ENCODE measurements at regions not wholly inside any gene's neighbourhood (a gene's known extent, or its start where the extent isn't known, plus 50 kb on each side); places are given as distances from the start of the nearest gene placed in this dataset.

DNA sequence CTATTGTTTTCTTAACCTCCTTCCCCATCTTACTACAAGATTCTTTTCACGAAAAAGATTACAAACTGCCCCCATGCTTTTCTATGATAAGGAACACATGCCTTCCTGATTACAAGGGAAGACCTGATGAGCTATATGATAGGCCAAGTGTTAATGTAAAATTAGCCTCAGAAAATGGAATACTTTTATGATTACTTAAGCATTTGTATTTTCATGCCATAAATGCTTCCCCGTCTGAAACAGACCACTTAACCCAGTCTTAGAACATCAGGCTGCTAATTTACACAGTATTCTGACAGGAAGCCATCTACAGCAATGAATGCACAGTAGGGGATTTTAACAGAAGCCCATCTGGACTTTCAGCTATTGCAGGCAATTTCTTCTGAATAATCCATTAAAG lies 274.9 kb downstream of the HAO1 start:
- no peak overlapping the region for H3K4me3 ChIP-seq (ENCODE audit: low read length)
- H3K36me3 ChIP-seq (ENCODE audit: control insufficient read depth, insufficient read depth, low read length) = no peaks in the 10 kb centered on the region
- H3K27ac Mint-ChIP-seq = no peak overlapping the region
- H3K4me1 Mint-ChIP-seq = peaks cover 6% of the 10 kb centered on the region
- no peaks in the 10 kb centered on the region for H3K27me3 Mint-ChIP-seq (ENCODE audit: insufficient read depth)
- no peak for DNase-seq
- H3K9me3 ChIP-seq (ENCODE audit: control insufficient read depth, low read length) = no peaks in the 10 kb centered on the region
- no peak overlapping the region for H3K9ac ChIP-seq (ENCODE audit: extremely low read depth, low read length, poor library complexity, severe bottlenecking)
- TF ChIP-seq, protein P1, sequence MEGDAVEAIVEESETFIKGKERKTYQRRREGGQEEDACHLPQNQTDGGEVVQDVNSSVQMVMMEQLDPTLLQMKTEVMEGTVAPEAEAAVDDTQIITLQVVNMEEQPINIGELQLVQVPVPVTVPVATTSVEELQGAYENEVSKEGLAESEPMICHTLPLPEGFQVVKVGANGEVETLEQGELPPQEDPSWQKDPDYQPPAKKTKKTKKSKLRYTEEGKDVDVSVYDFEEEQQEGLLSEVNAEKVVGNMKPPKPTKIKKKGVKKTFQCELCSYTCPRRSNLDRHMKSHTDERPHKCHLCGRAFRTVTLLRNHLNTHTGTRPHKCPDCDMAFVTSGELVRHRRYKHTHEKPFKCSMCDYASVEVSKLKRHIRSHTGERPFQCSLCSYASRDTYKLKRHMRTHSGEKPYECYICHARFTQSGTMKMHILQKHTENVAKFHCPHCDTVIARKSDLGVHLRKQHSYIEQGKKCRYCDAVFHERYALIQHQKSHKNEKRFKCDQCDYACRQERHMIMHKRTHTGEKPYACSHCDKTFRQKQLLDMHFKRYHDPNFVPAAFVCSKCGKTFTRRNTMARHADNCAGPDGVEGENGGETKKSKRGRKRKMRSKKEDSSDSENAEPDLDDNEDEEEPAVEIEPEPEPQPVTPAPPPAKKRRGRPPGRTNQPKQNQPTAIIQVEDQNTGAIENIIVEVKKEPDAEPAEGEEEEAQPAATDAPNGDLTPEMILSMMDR (conservative IDR thresholded peaks at IDR 0.05) = no peak
- H3K27me3 ChIP-seq (ENCODE audit: control insufficient read depth, insufficient read depth, low read length, poor library complexity, severe bottlenecking) = no peaks in the 10 kb centered on the region
- H3K9me3 Mint-ChIP-seq = no peaks in the 10 kb centered on the region
- H3K4me3 Mint-ChIP-seq = no peak overlapping the region
- no peaks in the 10 kb centered on the region for H3K4me1 ChIP-seq (ENCODE audit: control insufficient read depth, insufficient read depth, low read length)
- H3K36me3 Mint-ChIP-seq (ENCODE audit: low read depth) = no peaks in the 10 kb centered on the region
- no peak overlapping the region for H3K27ac ChIP-seq (ENCODE audit: low read depth, low read length)
- 87% methylated on average over 2 of the region's 2 CpGs; no CpG with 5 or more reads in 1 of the 2 experiments for WGBS, 2 experiments (ENCODE audit: insufficient coverage in 1 of 2, insufficient read length in 1 of 2)

DNA sequence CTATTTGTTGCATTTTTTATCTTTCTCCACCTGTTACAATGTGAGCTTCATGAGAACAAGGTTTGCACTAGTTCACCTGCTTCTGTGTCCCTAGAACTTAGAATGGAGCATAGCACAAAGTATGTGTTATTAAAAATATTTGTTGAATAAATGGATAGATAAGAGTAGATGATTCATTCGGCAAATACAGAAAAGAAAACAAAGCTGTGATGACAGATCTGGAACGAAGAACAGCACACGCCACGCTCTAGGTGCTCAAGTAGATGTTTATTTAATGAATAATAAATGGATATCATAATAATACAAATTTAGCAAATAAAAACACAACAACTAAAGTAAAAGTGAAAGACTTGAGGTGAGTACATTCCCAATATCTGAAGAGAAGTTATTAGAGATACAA lies 273.1 kb downstream of the HAO1 start:
- TF ChIP-seq, protein P1 (conservative IDR thresholded peaks at IDR 0.05) = no peak
- no peak overlapping the region for H3K4me3 Mint-ChIP-seq
- H3K27me3 ChIP-seq (ENCODE audit: control insufficient read depth, insufficient read depth, low read length, poor library complexity, severe bottlenecking) = no peaks in the 10 kb centered on the region
- 98 to 100% methylated on average over 1 to 3 of the region's 4 CpGs for WGBS, 2 experiments (ENCODE audit: insufficient coverage in 1 of 2, insufficient read length in 1 of 2)
- H3K4me1 Mint-ChIP-seq = peaks cover 6% of the 10 kb centered on the region
- no peak overlapping the region for H3K27ac Mint-ChIP-seq
- H3K9ac ChIP-seq (ENCODE audit: extremely low read depth, low read length, poor library complexity, severe bottlenecking) = no peak overlapping the region
- H3K9me3 Mint-ChIP-seq = no peaks in the 10 kb centered on the region
- no peaks in the 10 kb centered on the region for H3K36me3 ChIP-seq (ENCODE audit: control insufficient read depth, insufficient read depth, low read length)
- H3K27ac ChIP-seq (ENCODE audit: low read depth, low read length) = no peak overlapping the region
- no peaks in the 10 kb centered on the region for H3K9me3 ChIP-seq (ENCODE audit: control insufficient read depth, low read length)
- H3K36me3 Mint-ChIP-seq (ENCODE audit: low read depth) = no peaks in the 10 kb centered on the region
- H3K27me3 Mint-ChIP-seq (ENCODE audit: insufficient read depth) = no peaks in the 10 kb centered on the region
- H3K4me3 ChIP-seq (ENCODE audit: low read length) = no peak overlapping the region
- H3K4me1 ChIP-seq (ENCODE audit: control insufficient read depth, insufficient read depth, low read length) = no peaks in the 10 kb centered on the region
- DNase-seq = no peak

DNA sequence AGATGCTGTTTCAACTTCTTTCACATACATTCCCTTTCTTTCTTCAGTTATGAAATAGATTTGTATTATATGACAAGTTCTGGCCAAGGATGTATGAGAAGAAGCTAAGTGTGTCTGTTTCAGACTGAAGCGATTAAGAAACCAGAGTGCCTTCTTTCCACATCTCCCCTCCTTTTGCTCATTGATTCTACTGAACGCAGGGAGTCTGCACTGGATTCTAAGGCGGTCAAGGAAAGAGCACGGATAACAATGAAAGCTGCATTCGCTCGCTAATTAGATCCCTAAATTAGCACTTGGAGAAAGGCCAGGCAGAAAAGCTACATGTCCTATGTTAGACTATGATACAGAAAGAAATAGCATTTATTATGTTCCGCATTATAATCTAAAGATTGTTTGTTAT lies 267.7 kb downstream of the HAO1 start:
- H3K4me3 ChIP-seq (ENCODE audit: low read length) = no peak overlapping the region
- no peaks in the 10 kb centered on the region for H3K9me3 ChIP-seq (ENCODE audit: control insufficient read depth, low read length)
- H3K4me1 ChIP-seq (ENCODE audit: control insufficient read depth, insufficient read depth, low read length) = no peaks in the 10 kb centered on the region
- no peaks in the 10 kb centered on the region for H3K27me3 ChIP-seq (ENCODE audit: control insufficient read depth, insufficient read depth, low read length, poor library complexity, severe bottlenecking)
- no peaks in the 10 kb centered on the region for H3K36me3 Mint-ChIP-seq (ENCODE audit: low read depth)
- H3K9ac ChIP-seq (ENCODE audit: extremely low read depth, low read length, poor library complexity, severe bottlenecking) = no peak overlapping the region
- H3K36me3 ChIP-seq (ENCODE audit: control insufficient read depth, insufficient read depth, low read length) = no peaks in the 10 kb centered on the region
- TF ChIP-seq, protein P1 (conservative IDR thresholded peaks at IDR 0.05) = no peak
- H3K27me3 Mint-ChIP-seq (ENCODE audit: insufficient read depth) = no peaks in the 10 kb centered on the region
- H3K27ac Mint-ChIP-seq = no peak overlapping the region
- no peak overlapping the region for H3K27ac ChIP-seq (ENCODE audit: low read depth, low read length)
- no peaks in the 10 kb centered on the region for H3K9me3 Mint-ChIP-seq
- DNase-seq = no peak
- no peak overlapping the region for H3K4me3 Mint-ChIP-seq
- WGBS, 2 experiments (ENCODE audit: insufficient coverage in 1 of 2, insufficient read length in 1 of 2) = 86 to 88% methylated on average over 6 of the region's 7 CpGs
- H3K4me1 Mint-ChIP-seq = peaks cover 1% of the 10 kb centered on the region

Measured in endodermal cell (in vitro differentiated cells).